HFFc6 (cell line): ENCODE measurements at regions not wholly inside any gene's neighbourhood (a gene's known extent, or its start where the extent isn't known, plus 50 kb on each side); places are given as distances from the start of the nearest gene placed in this dataset.

Experiments used
- DNase-seq: peaks from one replicate; pipeline ENCODE4 v3.0.0-alpha.2; 2018
- H3K27ac Mint-ChIP-seq: 2 replicates; pipeline ENCODE4 v1.8.0; 2020; ENCODE audit warnings: mild to moderate bottlenecking, mixed read lengths
- H3K27me3 Mint-ChIP-seq: 2 replicates; pipeline ENCODE4 v1.8.0; 2021; ENCODE audit warnings: mild to moderate bottlenecking, moderate library complexity, mixed read lengths; ENCODE audit not compliant: insufficient read depth
- H3K36me3 Mint-ChIP-seq: 2 replicates; pipeline ENCODE4 v1.8.0; 2021; ENCODE audit warnings: low read depth, mixed read lengths
- H3K4me1 Mint-ChIP-seq: 2 replicates; pipeline ENCODE4 v1.8.0; 2020; ENCODE audit warnings: low read depth, mixed read lengths
- H3K4me3 Mint-ChIP-seq: 2 replicates; pipeline ENCODE4 v1.8.0; 2020; ENCODE audit warnings: mild to moderate bottlenecking, moderate library complexity, mixed read lengths
- H3K9me3 Mint-ChIP-seq: 2 replicates; pipeline ENCODE4 v1.8.0; 2020; ENCODE audit warnings: mild to moderate bottlenecking, mixed read lengths
- TF ChIP-seq, protein P1 (sequence below): fragments of 200-600 bp; sonication (generic); IDR thresholded peaks from 2 replicates; pipeline ENCODE4 v1.5.0; 2021; ENCODE audit warnings: antibody characterized with exemption, mild to moderate bottlenecking

DNA sequence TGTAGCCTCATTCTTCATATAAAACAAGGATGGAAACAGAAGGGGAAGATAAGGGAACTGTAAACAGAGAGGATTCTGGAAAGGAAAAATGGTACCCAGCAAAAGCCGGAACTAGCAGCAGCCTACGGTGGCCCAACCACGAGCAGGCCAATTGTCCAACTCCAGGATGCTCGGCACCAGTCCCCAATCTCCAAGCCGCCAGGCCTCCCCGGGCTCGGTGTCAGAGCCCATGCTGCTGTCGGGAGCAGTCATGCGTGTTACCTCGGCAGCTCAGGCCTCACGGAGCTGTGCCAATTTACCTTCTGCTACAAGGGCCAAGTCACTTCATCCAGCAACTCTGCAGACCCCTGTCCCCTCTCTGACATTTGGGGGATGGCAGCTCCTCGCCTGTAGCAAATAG, 130.8 kb downstream of the ZBTB18 start:
- Mint-ChIP-seq H3K4me1 (no peaks in the 10 kb centered on the region), H3K27me3 (no peaks in the 10 kb centered on the region; the same call in 1 of the 2 replicates), H3K9me3 (no peaks in the 10 kb centered on the region), H3K36me3 (0 out of 2 replicates have a peak, but pooled peaks cover 5% of the 10 kb centered on the region), H3K4me3 (no peak overlapping the region), H3K27ac (no peak overlapping the region)
- no peak for DNase-seq
- TF ChIP-seq, protein P1, sequence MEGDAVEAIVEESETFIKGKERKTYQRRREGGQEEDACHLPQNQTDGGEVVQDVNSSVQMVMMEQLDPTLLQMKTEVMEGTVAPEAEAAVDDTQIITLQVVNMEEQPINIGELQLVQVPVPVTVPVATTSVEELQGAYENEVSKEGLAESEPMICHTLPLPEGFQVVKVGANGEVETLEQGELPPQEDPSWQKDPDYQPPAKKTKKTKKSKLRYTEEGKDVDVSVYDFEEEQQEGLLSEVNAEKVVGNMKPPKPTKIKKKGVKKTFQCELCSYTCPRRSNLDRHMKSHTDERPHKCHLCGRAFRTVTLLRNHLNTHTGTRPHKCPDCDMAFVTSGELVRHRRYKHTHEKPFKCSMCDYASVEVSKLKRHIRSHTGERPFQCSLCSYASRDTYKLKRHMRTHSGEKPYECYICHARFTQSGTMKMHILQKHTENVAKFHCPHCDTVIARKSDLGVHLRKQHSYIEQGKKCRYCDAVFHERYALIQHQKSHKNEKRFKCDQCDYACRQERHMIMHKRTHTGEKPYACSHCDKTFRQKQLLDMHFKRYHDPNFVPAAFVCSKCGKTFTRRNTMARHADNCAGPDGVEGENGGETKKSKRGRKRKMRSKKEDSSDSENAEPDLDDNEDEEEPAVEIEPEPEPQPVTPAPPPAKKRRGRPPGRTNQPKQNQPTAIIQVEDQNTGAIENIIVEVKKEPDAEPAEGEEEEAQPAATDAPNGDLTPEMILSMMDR: no peak

DNA sequence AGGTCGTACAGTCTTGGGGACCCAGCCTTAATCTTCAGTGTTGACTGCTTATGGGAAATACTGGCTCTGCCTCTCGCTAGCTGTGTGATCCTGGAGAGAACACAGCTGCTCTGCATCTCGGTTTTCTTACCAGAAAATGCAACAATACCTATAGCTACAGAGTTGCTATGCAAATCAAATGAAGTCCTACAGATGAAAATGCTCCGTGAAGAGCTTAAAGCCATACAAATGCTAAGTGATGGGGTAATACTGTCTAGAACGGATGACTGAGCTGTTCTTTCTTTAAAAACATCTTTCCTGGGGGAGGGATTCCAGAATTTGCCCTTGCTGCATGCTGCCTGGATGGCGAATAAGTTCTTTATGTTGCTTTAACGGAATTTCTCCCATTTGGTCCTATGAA, 132.0 kb downstream of the ZBTB18 start:
- Mint-ChIP-seq H3K36me3 (no peaks in the 10 kb centered on the region), H3K4me3 (no peak overlapping the region), H3K4me1 (no peaks in the 10 kb centered on the region), H3K27me3 (no peaks in the 10 kb centered on the region; the same call in 1 of the 2 replicates), H3K9me3 (no peaks in the 10 kb centered on the region), H3K27ac (no peak overlapping the region)
- DNase-seq: no peak
- TF ChIP-seq, protein P1: no peak

DNA sequence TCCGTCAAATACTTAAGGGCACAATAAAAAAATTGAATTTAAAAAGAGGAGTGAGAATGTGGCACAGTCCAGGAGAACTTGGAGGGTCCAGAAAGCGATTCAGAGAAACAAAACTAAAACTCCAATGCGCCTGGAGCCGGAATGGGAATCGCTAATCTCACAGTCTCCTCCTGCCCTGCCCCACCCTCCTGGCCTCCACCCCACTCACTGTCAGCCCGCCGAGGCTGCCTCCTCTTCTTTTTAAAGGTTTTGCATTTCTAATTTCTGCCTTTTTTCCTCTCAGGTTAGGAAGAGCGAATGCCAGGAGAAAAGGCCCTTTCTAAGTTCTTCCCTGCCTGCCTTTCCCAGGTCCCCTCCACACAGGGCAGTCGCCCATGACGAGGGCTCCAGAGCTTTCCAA, 135.3 kb downstream of the ZBTB18 start:
- no peak for DNase-seq
- H3K4me1 Mint-ChIP-seq: no peaks in the 10 kb centered on the region
- peaks cover 12% of the 10 kb centered on the region for H3K36me3 Mint-ChIP-seq
- peaks cover 10% of the 10 kb centered on the region for H3K27me3 Mint-ChIP-seq
- H3K27ac Mint-ChIP-seq: no peak overlapping the region
- no peak overlapping the region for H3K4me3 Mint-ChIP-seq
- peaks cover 16% of the 10 kb centered on the region for H3K9me3 Mint-ChIP-seq
- TF ChIP-seq, protein P1: no peak

DNA sequence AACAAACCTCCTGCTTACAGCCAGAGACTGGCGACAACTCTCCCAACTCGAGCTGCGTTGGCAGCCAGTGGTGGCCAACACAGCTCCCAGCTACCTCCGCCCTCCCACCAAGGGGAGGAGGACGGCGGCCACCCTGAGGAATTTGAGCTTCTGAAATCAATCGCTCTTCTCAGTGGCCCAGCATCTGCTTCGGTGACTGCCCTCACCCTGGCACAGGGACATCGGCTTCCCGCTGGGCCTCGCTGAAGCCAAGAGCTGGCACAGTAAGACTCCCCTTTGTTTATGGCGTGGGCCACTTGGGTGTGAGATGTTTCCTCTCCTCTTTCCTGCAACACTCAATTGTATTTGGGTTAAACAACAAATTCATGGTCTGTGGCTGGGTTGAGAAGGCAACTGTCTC, 136.2 kb downstream of the ZBTB18 start:
- TF ChIP-seq, protein P1: no peak
- Mint-ChIP-seq H3K36me3 (peaks cover 12% of the 10 kb centered on the region), H3K4me3 (no peak overlapping the region), H3K27ac (no peak overlapping the region), H3K27me3 (peaks cover 10% of the 10 kb centered on the region), H3K9me3 (peaks cover 16% of the 10 kb centered on the region), H3K4me1 (no peaks in the 10 kb centered on the region)
- DNase-seq: no peak

DNA sequence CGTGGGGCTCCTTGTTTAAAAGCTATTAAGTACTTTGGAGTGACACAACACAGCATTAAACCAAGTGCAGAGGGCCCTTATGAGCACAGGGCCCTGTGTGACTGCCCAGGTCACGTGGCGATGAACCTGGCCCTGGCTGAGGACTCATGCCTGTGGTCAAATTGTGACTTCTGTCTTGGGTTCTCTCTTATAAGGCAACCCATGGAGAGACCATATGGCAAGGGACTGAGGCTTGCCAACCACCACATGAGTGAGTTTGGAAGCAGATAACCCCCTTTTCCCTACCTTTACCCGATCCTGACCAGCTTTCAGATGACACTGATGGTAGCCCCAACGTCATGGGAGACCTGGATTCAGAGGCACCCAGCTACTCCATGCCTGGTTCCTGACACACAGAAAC, 140.5 kb downstream of the ZBTB18 start:
- no peak overlapping the region for H3K27ac Mint-ChIP-seq
- TF ChIP-seq, protein P1: no peak
- H3K27me3 Mint-ChIP-seq: peaks cover 13% of the 10 kb centered on the region
- H3K9me3 Mint-ChIP-seq: peaks cover 16% of the 10 kb centered on the region
- no peak overlapping the region for H3K4me3 Mint-ChIP-seq
- H3K36me3 Mint-ChIP-seq: peaks cover 12% of the 10 kb centered on the region
- H3K4me1 Mint-ChIP-seq: no peaks in the 10 kb centered on the region
- no peak for DNase-seq

DNA sequence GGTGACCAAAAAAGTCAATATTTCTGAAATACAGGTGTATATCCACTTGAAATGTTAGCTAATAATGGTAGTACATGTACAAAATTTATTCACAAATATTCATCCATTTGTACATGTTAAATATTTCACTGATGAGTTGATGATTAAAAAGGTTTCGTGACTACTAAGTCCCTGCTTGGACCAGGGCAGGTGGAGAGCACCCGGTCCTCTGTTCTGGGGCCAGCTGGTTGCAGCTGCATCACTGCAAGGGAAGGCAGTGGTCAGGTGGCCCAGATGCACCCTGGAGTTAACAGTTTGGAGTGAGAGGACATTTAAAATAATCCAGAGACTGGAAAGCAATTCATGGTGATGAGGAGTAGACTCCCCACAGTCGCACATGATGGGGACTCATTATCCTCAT, 141.2 kb downstream of the ZBTB18 start:
- DNase-seq: no peak
- H3K4me1 Mint-ChIP-seq: peaks cover 6% of the 10 kb centered on the region; the same call in 1 of the 2 replicates
- no peak overlapping the region for H3K4me3 Mint-ChIP-seq
- H3K27ac Mint-ChIP-seq: no peak overlapping the region
- TF ChIP-seq, protein P1: no peak
- peaks cover 12% of the 10 kb centered on the region for H3K36me3 Mint-ChIP-seq
- H3K27me3 Mint-ChIP-seq: peaks cover 13% of the 10 kb centered on the region
- H3K9me3 Mint-ChIP-seq: peaks cover 16% of the 10 kb centered on the region
